GM18858 (cell line): ENCODE measurements at regions not wholly inside any gene's neighbourhood (a gene's known extent, or its start where the extent isn't known, plus 50 kb on each side); places are given as distances from the start of the nearest gene placed in this dataset.
"Not testable (repeated sequence)": the region's sequence is repeated elsewhere in the genome, so short reads cannot be mapped to it uniquely, and the experiment has no call there.

Source experiments
- ATAC-seq: cut with Tn5 transposase; IDR thresholded peaks from one replicate; pipeline ENCODE4 v1.9.1; 2021; ENCODE audit not compliant: unreplicated experiment

DNA sequence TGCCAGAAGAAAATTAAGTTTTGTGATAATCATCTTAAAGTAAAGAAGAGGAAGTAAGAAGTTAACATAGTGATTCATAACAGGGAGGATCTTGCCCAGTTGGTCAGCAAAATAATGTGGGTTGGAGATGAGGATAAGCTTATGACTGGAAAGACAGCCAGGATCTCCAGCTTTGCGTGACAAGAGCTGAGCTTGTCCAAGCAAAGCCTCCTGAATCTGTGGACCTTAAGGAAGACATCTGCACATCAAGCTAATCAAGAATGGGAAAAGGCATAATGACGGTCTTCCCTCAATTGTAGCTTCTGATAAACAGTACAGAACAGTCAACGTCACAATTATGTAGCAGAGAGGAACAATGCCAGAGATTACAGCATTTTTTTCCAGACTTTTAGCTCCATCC lies 744.7 kb upstream of the GOT2 start:
- ATAC-seq = no peak

DNA sequence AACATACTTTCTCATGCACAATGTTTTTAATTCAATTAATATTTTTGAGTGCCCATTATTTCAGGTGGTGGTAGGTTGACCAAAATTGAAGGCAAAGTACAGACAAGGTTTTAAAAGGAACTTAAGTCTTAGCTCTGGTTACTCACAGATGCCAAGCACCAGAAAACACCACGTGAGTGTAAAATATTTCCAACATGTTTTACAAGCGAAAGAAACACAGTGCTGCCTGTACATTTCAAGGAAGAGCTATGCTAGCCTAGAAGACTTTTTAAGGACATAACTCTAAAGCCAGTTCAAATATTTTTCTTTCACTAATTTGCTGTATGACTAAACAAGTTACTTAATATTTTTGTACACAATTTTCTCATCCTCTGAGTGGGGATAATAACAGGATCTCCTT lies 736.4 kb upstream of the GOT2 start:
- no peak for ATAC-seq

DNA sequence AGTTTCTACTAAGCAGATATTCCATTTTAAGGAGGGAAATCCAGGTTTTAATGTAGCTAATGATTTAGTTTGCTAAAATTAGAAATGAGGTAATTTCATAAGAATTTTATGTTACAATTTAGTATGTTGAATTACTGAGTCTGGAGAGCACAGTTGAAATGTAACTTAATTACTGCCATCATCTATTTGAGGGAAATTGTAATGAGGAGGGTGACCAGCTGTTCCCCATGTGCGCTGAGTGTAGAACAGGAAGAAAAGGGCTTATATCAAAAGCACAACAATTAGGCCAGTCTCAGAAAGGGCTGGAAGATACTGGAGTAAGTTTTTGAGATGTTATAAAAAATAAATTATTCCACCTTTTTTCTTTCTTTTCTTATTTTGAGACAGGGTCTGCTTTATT lies 735.1 kb upstream of the GOT2 start:
- no peak for ATAC-seq

DNA sequence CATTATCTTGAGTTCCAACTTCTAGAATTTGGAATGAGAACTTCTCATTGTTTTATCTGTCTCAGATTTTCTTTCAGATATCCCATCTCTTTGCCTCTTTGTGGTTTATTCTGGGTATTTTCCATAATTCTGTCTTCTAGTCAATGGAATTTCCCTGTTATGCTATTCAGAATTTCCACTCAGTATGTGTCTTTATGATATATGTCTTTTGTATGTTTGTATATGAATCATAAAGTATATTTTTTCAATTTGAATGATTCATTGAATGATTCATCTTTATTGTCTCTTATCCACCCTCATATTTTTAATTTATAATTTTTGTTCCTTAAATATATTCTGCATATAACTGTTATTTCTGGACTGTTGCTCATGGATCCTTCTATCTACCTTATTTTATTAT lies 729.7 kb upstream of the GOT2 start:
- ATAC-seq = no peak

DNA sequence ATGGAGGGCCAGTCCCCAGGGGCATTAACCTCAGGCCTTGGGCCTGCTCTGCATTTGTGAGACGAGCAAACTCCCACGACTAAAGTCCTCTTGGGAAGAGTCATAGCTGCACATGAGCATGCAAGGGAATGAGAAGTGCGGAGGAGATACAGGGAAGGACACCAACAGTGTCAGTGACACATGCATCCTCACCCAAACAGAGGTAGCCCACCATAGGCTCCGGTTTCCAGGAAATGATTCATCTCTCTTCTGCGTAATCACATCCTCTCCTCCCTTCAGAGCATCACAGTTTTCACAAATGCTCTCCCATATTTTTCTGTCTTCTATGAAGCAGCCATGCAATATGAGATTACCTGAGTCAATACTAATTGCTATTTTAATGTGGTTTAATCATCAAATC lies 725.7 kb upstream of the GOT2 start:
- no peak for ATAC-seq

DNA sequence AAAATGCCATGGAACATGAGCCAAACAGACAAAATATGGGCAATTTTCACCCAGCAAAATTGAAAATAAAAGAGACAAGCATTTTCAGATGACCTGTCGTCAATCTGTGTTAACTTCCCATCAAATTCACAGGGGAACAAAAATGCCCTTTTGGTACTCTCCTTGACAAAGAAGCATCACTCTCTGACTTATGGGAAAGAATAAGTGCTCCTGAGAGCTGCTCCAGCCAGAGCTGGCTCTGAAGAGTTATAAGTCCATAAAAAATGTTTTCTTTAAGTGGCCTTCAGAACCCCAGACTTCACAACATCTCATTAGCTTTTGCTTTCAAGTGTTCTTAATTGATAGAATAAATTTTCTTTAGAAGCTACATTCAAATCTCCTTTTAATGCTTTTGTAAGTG lies 721.4 kb upstream of the GOT2 start:
- no peak for ATAC-seq

DNA sequence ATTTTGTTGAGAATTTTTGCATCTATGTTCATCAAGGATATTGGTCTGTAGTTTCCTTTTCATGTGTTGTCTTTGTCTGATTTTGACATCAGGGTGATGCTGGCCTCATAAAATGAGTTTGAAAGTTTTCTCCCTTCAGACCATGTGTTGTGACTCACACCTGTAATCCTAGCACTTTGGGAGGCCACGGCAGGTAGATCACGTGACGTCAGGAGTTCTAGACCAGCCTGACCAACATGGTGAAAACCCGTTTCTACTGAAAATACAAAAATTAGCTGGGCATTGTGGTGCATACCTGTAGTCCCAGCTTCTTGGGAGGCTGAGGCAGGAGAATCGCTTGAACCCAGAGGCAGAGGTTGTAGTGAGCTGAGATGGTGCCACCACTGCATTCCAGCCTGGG lies 716.4 kb upstream of the GOT2 start:
- ATAC-seq = not testable (repeated sequence)

DNA sequence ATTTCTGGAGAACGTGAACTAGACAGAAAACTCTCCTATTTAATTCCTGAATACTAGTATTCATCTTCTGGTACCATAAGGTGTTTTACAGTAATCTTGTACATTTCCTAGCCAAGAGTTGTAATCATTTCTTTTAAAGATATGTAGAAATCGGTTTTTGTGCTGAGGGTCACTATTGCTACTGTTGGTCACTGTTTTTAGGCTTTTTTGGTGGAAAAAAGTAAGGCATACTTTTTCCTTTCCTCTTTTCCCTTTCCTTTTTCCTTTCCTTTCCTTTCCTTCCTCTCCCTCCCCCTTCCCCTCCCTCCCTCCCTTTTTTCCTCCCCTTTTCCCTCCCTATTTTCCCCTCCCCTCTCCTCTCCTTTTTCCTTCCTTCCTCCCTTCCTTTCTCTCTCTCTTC lies 706.4 kb upstream of the GOT2 start:
- no peak for ATAC-seq

DNA sequence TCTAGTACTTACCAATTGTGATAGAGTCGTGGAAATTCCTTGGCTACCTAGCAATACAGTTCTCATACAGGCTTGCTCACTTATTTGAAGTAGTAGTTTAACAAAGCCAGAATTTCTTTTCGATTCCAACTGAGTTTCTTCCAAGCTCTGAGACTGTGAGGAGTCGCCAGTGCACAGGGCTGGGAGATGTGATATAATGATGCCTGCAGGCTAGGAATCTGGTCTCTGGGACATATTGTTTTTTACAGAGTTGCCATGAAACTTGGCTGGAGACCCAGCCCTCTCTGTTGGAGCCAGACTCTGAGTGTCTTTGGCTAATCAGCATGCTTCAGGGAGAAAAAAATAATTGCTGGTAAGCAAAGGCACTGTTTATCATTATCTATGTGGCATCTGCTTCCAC lies 698.8 kb upstream of the GOT2 start:
- ATAC-seq = no peak

DNA sequence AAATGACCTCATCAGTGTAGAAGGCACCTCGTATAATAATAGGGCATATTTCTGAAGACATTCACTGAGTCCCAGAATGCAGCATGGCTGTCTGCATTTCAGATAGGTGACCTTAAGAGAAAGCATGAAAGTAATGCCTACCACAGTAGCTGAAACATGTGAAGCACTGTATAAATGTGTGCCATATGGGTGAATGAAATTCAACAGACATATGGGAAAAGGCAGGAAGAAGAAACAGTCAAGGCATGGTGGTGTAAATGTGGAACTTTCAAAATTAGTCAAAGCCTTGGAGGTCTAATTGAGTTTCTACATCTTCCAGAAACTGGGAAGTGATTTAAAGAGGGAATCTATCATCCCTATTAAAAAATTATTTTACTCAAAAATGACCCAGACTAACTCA lies 698.2 kb upstream of the GOT2 start:
- ATAC-seq = no peak

DNA sequence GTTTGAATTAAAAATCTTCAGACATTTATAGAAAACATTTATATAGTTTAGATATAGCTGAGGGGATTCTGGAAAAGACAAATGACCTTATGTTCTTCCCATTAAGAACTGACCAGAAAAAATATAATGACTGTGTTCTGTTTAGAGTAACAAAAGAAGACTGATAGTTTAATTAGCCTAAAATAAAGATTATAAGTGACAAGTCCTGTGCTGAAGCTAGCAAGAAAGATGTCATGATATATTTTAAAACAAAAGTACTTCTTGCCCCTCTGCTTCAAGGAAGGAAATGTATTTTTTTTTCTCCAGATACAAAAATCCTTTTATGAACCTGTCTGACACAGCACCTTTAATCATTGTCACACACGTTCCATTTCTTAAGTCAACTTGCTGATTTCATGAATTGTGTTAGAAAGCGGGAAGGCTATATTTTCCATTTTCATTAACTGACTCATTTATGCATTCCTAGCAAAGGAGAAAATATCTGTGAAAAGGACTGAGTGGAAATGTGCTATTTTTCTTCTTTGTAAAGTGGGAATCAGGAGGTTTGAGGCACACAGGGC lies 690.7 kb upstream of the GOT2 start:
- no peak for ATAC-seq

DNA sequence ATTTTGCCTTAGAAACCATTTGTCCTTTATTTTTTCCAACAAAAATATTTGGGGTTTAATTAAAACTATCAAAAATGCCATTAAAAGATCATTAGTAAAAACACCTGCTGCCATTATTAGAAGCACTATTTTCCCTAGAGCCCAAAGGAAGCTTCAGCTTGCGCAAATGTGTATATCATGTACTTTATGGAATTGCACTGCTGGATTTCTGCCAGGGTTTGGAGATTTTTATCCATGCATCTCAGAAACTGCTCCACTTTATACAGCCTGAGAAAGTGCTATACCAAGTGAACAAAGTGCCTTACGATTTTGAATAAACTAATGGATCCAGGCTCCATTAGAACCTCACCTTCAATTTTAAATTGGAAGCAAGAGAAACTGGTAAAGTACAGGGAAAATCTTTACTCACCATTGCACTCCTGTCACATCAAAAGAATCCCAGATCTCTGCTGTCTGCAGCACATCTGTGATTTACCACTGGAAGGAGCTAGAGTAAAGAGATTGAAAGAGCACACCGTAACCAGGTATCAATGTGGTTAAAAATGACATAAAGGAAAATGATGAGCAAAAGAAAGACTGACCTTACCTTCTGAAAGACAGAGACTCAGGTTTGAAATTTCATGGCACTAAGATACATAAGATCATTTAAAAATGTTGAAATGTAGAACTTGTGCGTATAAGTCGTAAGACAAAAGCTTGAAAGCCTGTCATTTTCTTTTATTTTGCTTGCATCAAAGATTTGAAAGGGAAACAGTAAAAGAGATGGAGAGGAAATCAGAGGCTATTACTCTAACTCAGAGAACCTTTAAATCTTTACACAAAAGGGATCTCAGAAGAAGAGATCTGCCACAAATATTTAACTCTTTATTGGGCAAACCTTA lies 678.1 kb upstream of the GOT2 start:
- ATAC-seq = no peak

DNA sequence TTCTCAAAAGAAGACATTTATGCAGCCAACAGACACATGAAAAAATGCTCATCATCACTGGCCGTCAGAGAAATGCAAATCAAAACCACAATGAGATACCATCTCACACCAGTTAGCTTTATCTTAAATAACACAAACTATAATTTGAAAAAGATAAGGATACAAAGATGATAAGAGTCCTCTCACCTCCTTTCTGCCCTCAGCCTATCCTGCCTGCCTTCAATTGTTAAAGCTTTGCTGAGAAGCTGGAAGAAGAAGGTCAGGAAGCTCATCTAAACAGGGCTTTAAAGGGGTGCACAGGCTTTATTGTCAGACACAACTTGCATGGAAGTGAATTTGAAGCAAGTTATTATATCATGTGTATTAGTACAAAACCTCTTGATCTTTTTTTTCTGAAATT lies 676.3 kb upstream of the GOT2 start:
- ATAC-seq = no peak

DNA sequence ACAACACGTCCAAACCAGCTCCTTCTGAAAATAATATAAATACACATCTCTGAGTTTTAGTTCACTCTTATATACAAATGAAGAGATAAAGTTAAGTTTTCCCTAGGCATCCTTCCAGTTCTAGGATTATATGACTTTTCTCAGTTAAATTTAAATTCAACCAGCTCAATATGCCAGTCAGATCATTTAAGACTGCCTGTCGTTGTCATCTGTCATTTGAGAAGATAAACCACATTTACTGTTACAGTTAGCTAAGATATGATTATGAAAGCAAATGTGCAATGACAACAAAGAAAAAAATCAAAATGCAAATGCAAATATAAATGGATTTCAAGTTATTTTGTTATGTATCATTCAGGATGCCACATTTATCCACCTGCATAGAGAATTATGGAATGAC lies 671.7 kb upstream of the GOT2 start:
- ATAC-seq = no peak

DNA sequence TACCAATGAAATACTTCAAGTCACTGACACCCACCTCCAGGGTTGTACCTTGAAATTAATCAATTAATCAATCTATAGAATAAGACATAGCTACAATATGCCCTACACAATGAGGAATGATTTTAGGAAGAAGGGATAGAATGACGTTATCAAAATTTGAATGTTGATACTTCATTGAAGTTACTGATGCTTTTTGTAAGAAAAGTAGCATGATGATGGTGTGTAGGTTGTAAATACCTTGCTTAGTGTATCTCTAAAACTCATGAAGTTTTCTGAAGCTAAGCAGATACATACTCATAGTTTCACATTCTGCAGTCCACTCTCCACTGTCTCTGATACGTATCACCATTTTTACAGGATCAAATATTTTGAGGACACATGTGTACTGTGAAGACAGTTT lies 670.4 kb upstream of the GOT2 start:
- no peak for ATAC-seq

DNA sequence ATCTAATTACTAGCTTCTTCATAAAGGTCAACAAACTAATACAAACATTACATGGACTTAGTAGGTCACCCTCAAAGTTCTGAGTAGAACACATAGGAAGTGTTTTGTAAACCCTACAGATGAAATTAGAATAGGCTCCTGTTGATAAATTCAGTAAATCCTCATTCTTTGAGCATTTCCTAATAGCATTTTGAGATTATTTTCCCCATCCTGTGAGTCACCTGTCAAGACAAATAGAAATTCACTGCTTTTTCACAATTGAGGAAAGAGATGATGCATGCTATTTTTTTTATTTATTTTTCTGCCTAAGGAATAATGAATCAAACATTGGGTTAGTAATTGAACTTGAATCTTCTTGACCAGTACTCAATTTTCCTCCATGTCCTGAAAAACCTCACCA lies 666.7 kb upstream of the GOT2 start:
- ATAC-seq = no peak

DNA sequence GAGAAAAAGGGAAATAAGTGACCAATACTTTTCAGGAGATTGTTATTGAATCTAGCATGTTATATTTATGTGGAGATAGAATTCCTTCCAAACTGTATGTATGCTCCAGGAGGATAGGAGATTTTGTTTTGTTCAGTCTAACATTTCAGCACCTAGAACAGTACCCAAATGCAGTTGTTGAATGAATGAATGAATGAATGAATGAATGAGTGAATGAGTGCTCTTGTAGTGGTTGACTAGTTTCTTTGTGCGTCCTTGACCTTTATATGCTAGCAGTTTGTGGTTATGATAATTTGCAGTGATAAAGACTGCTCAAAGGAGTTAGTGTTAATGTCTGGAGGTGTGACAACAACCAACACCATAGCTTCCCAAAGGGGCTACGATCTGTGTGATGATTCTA lies 663.5 kb upstream of the GOT2 start:
- ATAC-seq = no peak

DNA sequence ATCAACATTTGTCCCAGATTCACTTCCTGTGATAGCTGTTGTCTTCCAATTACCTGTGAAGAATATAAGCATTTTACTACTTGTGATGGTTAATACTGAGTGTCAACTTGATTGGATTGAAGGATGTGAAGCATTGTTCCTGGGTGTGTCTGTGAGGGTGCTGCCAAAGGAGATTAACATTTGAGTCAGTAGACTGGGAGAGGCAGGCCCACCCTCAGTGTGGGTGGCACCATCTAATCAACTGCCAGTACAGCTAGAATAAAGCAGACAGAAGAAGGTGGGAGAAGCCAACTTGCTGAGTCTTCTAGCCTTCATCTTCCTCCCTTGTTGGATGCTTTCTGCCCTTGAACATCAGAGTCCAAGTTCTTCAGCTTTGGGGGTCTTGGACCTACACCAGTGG lies 660.4 kb upstream of the GOT2 start:
- ATAC-seq = no peak

DNA sequence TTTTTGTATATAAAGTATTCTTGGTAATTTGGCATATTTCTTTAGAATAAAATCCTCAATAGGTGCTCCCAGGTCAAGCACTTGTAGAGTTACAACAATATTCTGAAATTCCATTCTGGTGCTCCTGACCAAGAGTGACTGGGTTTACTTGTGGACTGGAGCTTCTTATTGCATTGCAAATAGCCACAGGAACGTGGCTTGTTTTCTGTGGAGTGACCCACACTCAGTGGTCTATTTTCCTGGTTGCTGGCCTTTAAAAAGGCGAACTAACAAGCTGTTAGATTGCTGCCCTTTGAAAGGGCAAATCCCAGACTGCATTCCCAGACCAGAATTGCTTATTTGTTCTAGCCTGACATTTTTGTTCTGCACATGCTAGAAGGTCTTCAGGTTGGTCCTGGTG lies 658.8 kb upstream of the GOT2 start:
- no peak for ATAC-seq

DNA sequence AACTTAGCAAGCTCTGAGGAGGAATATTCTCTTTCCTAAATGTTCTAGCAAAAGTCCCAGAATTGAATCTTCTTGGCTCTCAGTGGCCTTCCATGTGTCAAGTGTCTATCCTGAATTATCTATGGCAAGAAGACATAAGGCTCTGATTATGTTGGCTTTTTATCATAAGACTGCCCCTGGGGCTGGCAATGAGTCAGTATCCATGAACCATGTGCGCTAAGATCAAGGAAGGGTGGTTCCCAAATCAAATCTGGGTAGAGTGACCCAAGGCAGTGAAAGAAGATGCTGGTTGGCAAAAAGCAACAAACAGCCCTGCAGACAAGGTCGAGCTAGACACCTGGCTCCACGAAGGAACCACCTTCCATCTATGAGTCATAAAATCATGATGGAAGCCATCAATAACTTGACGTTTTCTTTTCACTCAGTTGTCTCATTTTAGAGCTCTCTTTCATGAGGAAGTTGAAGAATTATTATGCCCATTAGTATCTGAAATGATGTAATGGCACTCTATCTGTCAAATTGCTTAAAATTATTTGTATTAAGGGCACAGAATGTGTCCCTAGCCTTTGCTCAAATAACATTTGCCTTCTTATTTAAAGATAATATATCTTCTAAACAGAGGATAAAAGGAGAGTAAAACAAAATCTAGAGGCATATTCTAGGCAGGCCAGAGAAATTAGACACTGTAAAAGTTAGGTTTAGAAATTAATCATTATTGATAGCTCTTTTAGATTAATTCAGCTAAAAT lies 657.7 kb upstream of the GOT2 start:
- ATAC-seq = no peak

DNA sequence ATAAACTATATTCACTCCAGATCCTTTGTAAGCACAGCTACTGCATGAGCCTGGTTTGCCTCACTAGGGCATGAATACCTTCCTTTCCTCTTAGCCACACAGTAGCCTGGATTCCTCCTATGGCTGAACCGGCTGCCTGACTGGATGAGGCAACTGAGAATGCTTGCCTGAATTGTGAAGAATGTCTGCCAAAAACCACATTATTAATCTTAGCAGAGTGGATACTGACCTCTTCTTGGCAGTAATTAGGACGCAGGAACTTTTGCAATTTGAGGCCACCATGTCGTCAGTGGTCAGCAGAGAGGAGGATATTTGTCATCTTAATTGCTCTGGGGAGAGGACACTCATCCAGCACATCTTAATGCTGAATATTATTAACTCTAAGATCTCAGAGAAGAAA lies 651.8 kb upstream of the GOT2 start:
- no peak for ATAC-seq

DNA sequence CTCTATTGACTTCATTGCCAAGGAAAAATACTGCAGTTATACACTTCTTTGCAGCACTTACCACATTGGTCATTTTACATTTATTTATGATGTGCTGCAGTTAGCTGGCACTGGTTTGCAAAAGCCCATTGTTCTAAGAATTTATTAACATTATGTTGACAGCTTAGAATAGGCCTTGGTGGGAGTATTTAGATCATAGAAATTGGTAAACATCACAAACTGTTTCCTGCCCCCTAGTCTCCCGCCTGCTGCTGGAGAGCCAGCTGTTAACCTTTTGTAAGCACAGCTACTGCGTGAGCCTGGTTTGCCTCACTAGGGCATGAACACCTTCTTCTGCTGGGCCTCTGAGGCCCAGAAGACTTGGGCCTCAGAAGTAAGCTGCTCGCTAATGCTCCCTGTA lies 651.4 kb upstream of the GOT2 start:
- ATAC-seq = no peak
